ENCODE measurements at regions not wholly inside any gene's neighbourhood (a gene's known extent, or its start where the extent isn't known, plus 50 kb on each side); places are given as distances from the start of the nearest gene placed in this dataset.

- no peak overlapping the region for H3K4me3 ChIP-seq (ENCODE audit: low read depth, low read length)
- TF ChIP-seq CTCF (conservative IDR thresholded peaks at IDR 0.05; ENCODE audit: low read depth, low read length), result no peak
- no peak for DNase-seq (ENCODE audit: low read depth)
Measured at GRCh38 chr9:18167733-18168132, 306.2 kb upstream of the ADAMTSL1 start.

- no peak for TF ChIP-seq CTCF (conservative IDR thresholded peaks at IDR 0.05; ENCODE audit: low read depth, low read length)
- H3K4me3 ChIP-seq (ENCODE audit: low read depth, low read length), result no peak overlapping the region
- DNase-seq (ENCODE audit: low read depth), result no peak
Measured at GRCh38 chr9:18173923-18174322, 300.0 kb upstream of the ADAMTSL1 start.

- TF ChIP-seq CTCF (conservative IDR thresholded peaks at IDR 0.05; ENCODE audit: low read depth, low read length), result no peak
- DNase-seq (ENCODE audit: low read depth), result no peak
Measured at GRCh38 chr9:18182636-18183035, 291.3 kb upstream of the ADAMTSL1 start.

GRCh38 chr9:18183974-18184373 lies 290.0 kb upstream of the ADAMTSL1 start:
- TF ChIP-seq CTCF (conservative IDR thresholded peaks at IDR 0.05; ENCODE audit: low read depth, low read length), result no peak

More at GRCh38 chr9:18182636-18183035, 291.3 kb upstream of the ADAMTSL1 start:
- no peak overlapping the region for H3K4me3 ChIP-seq (ENCODE audit: low read depth, low read length)

GRCh38 chr9:18184401-18184800 lies 289.6 kb upstream of the ADAMTSL1 start:
- H3K4me3 ChIP-seq (ENCODE audit: low read depth, low read length), result no peak overlapping the region
- DNase-seq (ENCODE audit: low read depth), result no peak
- TF ChIP-seq CTCF (conservative IDR thresholded peaks at IDR 0.05; ENCODE audit: low read depth, low read length), result no peak

More at GRCh38 chr9:18183974-18184373, 290.0 kb upstream of the ADAMTSL1 start:
- no peak for DNase-seq (ENCODE audit: low read depth)
- H3K4me3 ChIP-seq (ENCODE audit: low read depth, low read length), result no peak overlapping the region

GRCh38 chr9:18185196-18185595 lies 288.8 kb upstream of the ADAMTSL1 start:
- DNase-seq (ENCODE audit: low read depth), result no peak
- no peak overlapping the region for H3K4me3 ChIP-seq (ENCODE audit: low read depth, low read length)
- no peak for TF ChIP-seq CTCF (conservative IDR thresholded peaks at IDR 0.05; ENCODE audit: low read depth, low read length)

- no peak for TF ChIP-seq CTCF (conservative IDR thresholded peaks at IDR 0.05; ENCODE audit: low read depth, low read length)
- H3K4me3 ChIP-seq (ENCODE audit: low read depth, low read length), result no peak overlapping the region
- no peak for DNase-seq (ENCODE audit: low read depth)
Measured at GRCh38 chr9:18188971-18189370, 285.0 kb upstream of the ADAMTSL1 start.

Data from choroid plexus epithelial cell (primary cell).